IPS-11a (cell line): ENCODE measurements at regions not wholly inside any gene's neighbourhood (a gene's known extent, or its start where the extent isn't known, plus 50 kb on each side); places are given as distances from the start of the nearest gene placed in this dataset.
"Not testable (repeated sequence)": the region's sequence is repeated elsewhere in the genome, so short reads cannot be mapped to it uniquely, and the experiment has no call there.

Experiments
- H3K4me3 ChIP-seq: one replicate; pipeline ENCODE4 v1.5.1; 2013; ENCODE audit warnings: low read depth, low read length, control low read depth

DNA sequence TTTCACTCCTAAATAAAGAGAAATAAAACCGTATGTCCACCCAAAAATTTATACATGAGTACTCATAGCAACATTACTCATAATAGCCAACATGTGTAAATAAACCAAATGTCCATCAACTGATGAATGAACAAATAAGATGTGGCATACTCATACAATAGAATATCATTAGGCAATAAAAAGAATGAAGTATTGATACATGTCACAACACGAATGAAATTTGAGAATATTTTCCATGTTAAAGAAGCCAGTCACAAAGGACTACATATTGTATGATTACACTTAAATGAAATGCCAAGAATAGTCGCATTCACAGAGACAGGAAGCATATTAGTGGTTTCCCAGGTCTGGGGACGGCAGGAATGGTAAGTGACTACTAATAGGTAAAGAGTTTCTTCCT is 869.2 kb downstream of the IGSF11 start:
- no peak overlapping the region for H3K4me3 ChIP-seq

- H3K4me3 ChIP-seq, result no peak overlapping the region
These were observed 867.1 kb downstream of the IGSF11 start for GRCh38 chr3:118167571-118167970.

DNA sequence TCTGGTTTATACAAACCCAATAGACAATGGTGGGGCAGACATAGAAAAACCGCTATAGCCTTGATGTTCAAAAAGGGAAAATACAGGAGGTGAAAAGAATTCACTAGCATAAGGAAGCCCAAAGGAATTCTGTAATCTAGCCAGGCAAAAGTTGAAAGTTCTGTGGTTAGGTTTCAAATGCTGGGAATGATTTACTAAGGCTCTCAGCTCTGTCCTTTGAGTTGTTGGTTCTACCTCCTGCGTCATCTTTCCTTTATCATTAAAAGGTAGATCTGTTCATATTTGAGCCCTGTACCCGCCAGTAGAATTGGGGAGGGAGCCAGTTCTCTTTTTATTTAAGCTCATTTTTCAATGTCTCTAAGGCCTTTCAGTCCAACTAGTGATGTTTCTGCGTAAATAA is 866.5 kb downstream of the IGSF11 start:
- H3K4me3 ChIP-seq, result no peak overlapping the region

- H3K4me3 ChIP-seq, result no peak overlapping the region
These were observed 863.3 kb downstream of the IGSF11 start for GRCh38 chr3:118171236-118171852.

- H3K4me3 ChIP-seq, result no peak overlapping the region
These were observed 853.8 kb downstream of the IGSF11 start for GRCh38 chr3:118180853-118181252.

- H3K4me3 ChIP-seq, result no peak overlapping the region
These were observed 853.4 kb downstream of the IGSF11 start for GRCh38 chr3:118181274-118181673.

DNA sequence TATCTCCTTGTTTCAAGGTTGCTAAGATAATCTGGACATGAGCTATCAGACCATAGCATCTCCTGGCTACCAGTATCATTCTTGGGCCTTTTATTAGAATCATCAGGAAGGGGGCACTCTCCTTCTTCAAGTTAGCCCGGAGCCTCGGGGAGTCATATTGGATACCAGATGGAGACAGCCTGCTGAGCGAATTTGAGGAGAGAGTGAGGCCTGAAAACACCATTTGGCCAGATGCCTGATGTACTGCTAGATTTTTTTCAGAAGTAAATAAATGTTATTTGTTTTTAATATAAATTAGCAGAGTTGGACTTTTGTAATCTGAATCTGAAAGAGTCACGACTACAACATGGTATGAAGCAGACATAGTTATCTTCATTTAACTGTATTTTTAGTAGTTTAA is 848.6 kb downstream of the IGSF11 start:
- no peak overlapping the region for H3K4me3 ChIP-seq

DNA sequence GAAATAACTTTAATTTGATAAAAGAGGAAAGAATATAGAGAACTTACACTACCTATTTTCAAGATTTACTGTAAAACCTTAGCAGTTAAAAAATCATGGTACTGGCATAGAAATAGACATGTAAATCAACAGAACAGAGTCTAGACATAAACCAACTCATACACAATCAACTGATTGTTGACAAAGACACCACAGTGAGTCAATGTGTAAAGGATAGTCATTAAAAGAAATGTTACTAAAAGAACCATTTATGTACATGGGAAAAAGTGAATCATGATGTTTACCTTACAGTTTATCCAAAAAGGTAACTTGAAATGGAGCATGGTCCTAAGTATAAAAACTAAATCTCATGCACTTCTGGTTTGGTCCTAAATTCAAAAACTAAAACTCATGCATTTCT is 847.4 kb downstream of the IGSF11 start:
- no peak overlapping the region for H3K4me3 ChIP-seq

- no peak overlapping the region for H3K4me3 ChIP-seq
These were observed 838.5 kb downstream of the IGSF11 start for GRCh38 chr3:118196183-118196582.

DNA sequence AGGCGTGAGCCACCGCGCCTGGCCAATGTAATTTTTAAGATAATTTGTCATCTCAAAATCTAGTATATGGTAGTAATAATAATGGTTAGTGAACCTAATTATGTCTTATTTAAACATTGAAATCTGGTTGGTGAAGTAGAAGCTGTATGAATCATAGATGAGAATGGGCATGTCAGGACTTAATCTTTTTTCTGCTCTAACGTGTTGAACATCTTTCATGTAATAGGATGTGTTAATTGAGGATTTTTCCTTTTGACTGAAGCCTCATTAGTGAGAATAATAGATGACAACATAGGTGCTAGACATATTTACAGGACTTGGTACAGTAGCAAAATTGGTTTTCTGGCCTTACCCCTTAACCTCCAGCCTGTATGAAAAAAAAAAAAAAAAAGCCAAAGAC is 835.6 kb downstream of the IGSF11 start:
- H3K4me3 ChIP-seq, result no peak overlapping the region

DNA sequence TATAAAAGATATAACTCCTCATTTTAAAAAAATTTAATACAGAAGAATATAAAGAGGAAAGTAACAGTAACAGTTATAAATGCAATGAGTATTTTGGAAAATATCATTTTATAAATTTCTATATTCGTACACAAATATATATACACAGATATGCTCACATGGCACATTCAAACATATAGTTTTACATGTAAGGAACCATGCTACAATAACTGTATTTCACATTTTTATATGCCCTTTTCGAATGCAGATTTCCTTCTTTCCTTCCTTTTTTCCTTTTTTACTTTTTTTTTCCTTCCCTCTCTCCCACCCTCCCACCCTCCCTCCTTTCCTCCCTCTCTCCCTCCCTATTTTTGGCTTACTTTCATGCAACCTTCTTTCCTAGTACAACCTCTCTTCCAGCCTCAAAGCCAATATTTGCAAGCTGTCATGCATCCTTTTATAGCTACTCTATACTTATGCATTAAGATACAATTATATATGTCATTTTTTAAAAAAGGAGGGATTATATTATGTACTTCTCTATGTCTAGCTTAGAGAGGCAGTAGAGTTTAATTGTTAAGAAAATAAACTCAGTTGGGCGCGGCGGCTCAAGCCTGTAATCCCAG is 830.5 kb downstream of the IGSF11 start:
- no peak overlapping the region for H3K4me3 ChIP-seq

DNA sequence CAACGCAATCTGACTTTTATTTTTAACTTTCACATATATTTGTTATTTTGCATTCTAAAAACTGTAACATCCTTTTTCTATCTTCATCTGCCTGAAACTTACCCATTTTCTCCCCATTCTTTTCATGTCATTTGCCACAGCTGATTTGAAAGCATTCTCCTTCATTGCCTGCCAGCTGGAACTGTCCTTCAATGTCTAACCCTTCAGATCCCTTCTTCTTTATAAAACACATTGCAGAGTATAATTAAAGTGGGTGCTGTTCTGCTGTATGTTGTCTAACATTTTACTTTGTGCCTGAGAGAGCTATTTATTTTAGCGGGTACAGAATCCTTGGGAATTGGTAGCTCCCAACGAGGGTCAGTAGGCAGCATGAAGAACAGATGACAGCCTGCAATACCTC is 827.4 kb downstream of the IGSF11 start:
- no peak overlapping the region for H3K4me3 ChIP-seq

GRCh38 chr3:118208642-118209041 is 826.0 kb downstream of the IGSF11 start:
- H3K4me3 ChIP-seq, result no peak overlapping the region

GRCh38 chr3:118213892-118214291 is 820.8 kb downstream of the IGSF11 start:
- H3K4me3 ChIP-seq, result no peak overlapping the region

GRCh38 chr3:118226206-118226605 is 808.4 kb downstream of the IGSF11 start:
- no peak overlapping the region for H3K4me3 ChIP-seq

DNA sequence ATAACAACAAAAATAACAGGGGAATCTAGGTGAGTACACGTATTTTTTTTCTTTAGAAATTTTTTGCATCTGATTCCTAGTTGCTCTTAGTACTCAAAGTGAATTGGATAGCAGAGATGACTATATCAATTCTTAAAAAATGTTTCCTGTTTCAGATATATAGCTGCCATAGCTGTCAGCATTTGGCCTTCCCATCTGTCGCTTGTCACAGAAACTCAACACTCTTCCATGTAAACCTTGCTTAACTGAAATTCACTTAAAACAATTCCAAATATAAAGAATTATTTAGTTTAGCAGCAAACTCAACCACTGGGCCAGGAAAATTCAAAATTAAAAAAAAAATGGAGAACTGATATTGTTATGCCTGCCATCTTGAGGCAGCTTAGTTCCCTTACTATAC is 807.5 kb downstream of the IGSF11 start:
- H3K4me3 ChIP-seq, result no peak overlapping the region

- no peak overlapping the region for H3K4me3 ChIP-seq
These were observed 806.5 kb downstream of the IGSF11 start for GRCh38 chr3:118228151-118228550.

DNA sequence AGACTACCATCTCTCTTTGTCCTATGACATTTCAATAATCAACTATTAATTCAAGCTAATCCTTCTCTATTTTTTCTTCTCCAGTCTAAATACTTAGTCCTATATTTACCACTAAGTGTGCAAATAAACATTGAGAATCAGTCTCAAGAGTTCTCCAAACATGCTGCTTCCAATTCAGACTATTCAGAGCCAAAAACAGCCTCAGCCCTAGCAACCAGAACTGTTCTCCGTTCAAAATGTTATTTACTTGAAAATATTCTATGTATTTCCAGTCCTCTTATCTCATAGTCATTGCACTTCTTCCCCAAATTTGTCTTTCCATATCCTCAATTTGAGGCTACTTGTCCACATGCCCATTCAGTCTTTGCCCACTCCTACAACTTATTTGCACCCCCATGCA is 805.5 kb downstream of the IGSF11 start:
- no peak overlapping the region for H3K4me3 ChIP-seq

DNA sequence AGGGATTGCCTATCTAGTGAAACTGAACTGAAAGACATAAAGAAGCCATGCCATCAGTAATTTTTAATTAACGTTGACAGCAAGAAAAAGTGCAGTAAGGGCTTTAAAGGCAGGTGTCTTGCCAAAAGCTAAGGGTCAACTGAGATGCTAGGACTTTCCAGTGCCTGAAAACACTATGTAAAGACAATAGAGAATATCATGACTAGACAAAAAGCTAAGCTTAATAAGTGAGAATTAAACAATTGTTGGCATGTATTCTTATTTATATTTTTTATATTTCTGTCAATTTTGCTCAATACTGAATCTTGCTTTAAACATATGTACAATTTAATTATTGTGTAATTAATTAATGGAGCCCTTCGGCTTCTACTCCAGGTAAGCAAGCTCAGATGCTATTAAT is 803.1 kb downstream of the IGSF11 start:
- no peak overlapping the region for H3K4me3 ChIP-seq

DNA sequence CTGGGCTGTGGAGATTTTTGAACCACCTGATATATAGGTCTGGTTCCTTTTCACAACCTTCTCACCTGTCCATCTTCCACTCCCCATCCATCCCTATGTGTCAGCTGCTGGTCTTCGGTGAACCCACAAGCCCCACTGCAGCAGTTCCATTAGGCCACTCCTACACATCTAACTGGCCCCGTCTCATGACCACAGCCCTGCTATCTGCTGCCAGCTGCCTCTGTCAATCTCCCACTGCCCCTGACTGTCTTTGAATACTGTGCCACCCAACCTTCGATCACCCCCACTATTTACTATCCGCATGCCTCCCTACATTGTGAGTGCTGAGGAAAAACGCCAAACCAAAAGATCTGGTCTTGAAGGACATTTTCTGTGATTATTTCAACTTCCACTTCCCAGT is 795.4 kb downstream of the IGSF11 start:
- H3K4me3 ChIP-seq, result no peak overlapping the region

GRCh38 chr3:118244761-118245160 is 789.9 kb downstream of the IGSF11 start:
- no peak overlapping the region for H3K4me3 ChIP-seq

- H3K4me3 ChIP-seq, result no peak overlapping the region
These were observed 789.3 kb downstream of the IGSF11 start for GRCh38 chr3:118245312-118245711.

GRCh38 chr3:118258850-118259249 is 775.8 kb downstream of the IGSF11 start:
- H3K4me3 ChIP-seq, result not testable (repeated sequence)
